Osteoblast (primary cell): ENCODE measurements at regions not wholly inside any gene's neighbourhood (a gene's known extent, or its start where the extent isn't known, plus 50 kb on each side); places are given as distances from the start of the nearest gene placed in this dataset.

Experiments used
- DNase-seq: peaks from one replicate; pipeline ENCODE4 v3.0.0; 2011; ENCODE audit warnings: low spot score, mixed read lengths; ENCODE audit not compliant: insufficient read length; ENCODE audit errors: missing footprints
- H2AFZ ChIP-seq: 2 replicates; pipeline ENCODE4 v1.6.0; 2011; ENCODE audit warnings: mild to moderate bottlenecking, low read length
- H3K27ac ChIP-seq: 2 replicates; pipeline ENCODE4 v1.5.1; 2011; ENCODE audit warnings: mild to moderate bottlenecking, low read depth, low read length, moderate library complexity
- H3K27me3 ChIP-seq: 2 replicates; pipeline ENCODE4 v1.6.0; 2012; ENCODE audit warnings: mild to moderate bottlenecking, control low read depth, inconsistent platforms, low read length, moderate library complexity; ENCODE audit not compliant: insufficient read depth
- H3K36me3 ChIP-seq: 2 replicates; pipeline ENCODE4 v1.5.1; 2011; ENCODE audit warnings: mild to moderate bottlenecking, low read length, control low read depth, moderate library complexity; ENCODE audit not compliant: insufficient read depth
- H3K4me1 ChIP-seq: 2 replicates; pipeline ENCODE4 v1.5.1; 2011; ENCODE audit warnings: mild to moderate bottlenecking, low read length, control low read depth, moderate library complexity; ENCODE audit not compliant: insufficient read depth
- H3K4me2 ChIP-seq: 2 replicates; pipeline ENCODE4 v1.6.0; 2011; ENCODE audit warnings: mild to moderate bottlenecking, low read length; ENCODE audit not compliant: insufficient read depth
- H3K4me3 ChIP-seq: fragments of 200-600 bp; sonication (generic); 3 replicates; pipeline ENCODE4 v1.5.1; 2012; ENCODE audit warnings: mild to moderate bottlenecking, low read length, inconsistent platforms; ENCODE audit not compliant: insufficient read depth
- H3K79me2 ChIP-seq: 2 replicates; pipeline ENCODE4 v1.6.0; 2012; ENCODE audit warnings: mild to moderate bottlenecking, low read length, control low read depth, inconsistent platforms; ENCODE audit not compliant: insufficient read depth
- H3K9me3 ChIP-seq: 2 replicates; pipeline ENCODE4 v1.5.1; 2011; ENCODE audit warnings: low read depth, low read length, control low read depth
- H4K20me1 ChIP-seq: 2 replicates; pipeline ENCODE4 v1.6.0; 2012; ENCODE audit warnings: mild to moderate bottlenecking, low read length, control low read depth; ENCODE audit not compliant: insufficient read depth
- TF ChIP-seq, protein P1 (sequence below): IDR thresholded peaks from 2 replicates; pipeline ENCODE4 v1.5.1; 2011; ENCODE audit warnings: mild to moderate bottlenecking, low read depth, low read length, moderate library complexity; ENCODE audit errors: extremely low read depth

DNA sequence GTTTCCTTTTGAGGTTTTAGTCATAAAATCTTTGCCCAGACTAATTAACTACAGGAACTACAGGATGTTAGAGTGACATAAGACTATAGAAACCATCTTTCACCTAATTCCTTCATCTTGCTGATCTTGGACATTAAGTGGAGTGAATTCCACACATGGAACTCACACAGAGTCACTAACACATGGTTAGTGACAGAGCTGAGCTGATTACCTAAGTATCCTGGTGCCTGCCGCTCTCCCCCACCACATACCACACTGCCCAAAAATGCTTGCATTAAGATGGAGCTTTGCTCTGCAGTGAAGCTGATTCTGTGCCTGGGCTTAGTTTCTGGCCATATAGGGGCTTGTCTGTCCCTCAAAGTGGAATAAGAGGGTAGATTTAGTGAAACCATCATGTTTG, 332.9 kb upstream of the NT5C1B start:
- Histone ChIP-seq H4K20me1 (no peaks in the 10 kb centered on the region), H3K9me3 (no peaks in the 10 kb centered on the region), H3K36me3 (no peaks in the 10 kb centered on the region), H3K27ac (no peak overlapping the region), H3K27me3 (no peaks in the 10 kb centered on the region), H3K4me3 (no peak overlapping the region), H3K4me2 (no peak overlapping the region), H3K4me1 (peaks cover 30% of the 10 kb centered on the region), H3K79me2 (no peaks in the 10 kb centered on the region), H2AFZ (peak overlapping the region; percentile 60)
- TF ChIP-seq, protein P1, sequence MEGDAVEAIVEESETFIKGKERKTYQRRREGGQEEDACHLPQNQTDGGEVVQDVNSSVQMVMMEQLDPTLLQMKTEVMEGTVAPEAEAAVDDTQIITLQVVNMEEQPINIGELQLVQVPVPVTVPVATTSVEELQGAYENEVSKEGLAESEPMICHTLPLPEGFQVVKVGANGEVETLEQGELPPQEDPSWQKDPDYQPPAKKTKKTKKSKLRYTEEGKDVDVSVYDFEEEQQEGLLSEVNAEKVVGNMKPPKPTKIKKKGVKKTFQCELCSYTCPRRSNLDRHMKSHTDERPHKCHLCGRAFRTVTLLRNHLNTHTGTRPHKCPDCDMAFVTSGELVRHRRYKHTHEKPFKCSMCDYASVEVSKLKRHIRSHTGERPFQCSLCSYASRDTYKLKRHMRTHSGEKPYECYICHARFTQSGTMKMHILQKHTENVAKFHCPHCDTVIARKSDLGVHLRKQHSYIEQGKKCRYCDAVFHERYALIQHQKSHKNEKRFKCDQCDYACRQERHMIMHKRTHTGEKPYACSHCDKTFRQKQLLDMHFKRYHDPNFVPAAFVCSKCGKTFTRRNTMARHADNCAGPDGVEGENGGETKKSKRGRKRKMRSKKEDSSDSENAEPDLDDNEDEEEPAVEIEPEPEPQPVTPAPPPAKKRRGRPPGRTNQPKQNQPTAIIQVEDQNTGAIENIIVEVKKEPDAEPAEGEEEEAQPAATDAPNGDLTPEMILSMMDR = no peak
- DNase-seq = no peak

DNA sequence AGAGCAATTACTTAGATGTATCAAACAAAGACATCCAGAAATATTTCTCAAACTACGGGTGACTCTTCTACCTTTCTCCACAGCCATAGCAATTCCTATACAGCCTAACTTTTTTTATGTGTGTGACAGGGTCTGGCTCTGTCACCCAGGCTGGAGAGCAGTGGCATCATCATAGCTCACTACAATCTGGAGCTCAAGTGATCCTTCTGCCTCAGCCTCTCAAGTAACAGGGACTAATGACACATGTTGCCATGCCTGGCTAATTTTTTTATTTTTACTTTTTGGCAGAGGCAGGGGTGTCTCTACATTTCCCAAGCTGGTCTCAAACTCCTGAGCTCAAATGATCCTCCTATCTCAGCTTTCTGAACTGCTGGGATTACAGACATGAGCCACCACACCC, 328.9 kb upstream of the NT5C1B start:
- no peaks in the 10 kb centered on the region for H3K9me3 ChIP-seq
- peaks cover 3% of the 10 kb centered on the region for H3K4me1 ChIP-seq
- H4K20me1 ChIP-seq = no peaks in the 10 kb centered on the region
- H3K79me2 ChIP-seq = no peaks in the 10 kb centered on the region
- H2AFZ ChIP-seq = no peak overlapping the region
- no peaks in the 10 kb centered on the region for H3K36me3 ChIP-seq
- no peak overlapping the region for H3K4me3 ChIP-seq
- TF ChIP-seq, protein P1 = no peak
- no peak overlapping the region for H3K27ac ChIP-seq
- no peak for DNase-seq
- H3K27me3 ChIP-seq = no peaks in the 10 kb centered on the region
- H3K4me2 ChIP-seq = no peak overlapping the region

DNA sequence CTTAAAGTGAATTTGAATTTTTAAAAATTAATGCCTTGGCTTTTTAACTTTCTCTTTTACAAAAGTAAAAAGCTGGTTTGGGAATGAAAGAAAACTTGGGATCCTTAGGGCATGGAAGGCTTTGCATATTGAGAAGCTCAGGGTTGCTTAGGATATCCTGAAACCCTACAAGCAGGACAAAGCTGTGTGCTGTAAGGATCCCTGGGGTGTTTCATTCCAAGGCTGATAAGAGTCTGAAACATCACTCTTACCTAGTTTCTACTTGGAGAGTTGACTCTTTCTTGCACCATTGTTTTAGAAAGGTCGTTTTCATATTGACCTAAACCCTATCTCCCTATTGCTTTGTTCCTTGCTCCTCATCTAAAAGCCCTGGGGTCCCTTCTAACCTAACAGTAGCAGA, 325.9 kb upstream of the NT5C1B start:
- no peak overlapping the region for H3K4me2 ChIP-seq
- H3K27ac ChIP-seq = no peak overlapping the region
- no peaks in the 10 kb centered on the region for H3K27me3 ChIP-seq
- H2AFZ ChIP-seq = no peak overlapping the region
- no peaks in the 10 kb centered on the region for H3K9me3 ChIP-seq
- no peak for DNase-seq
- H3K4me1 ChIP-seq = peaks cover 14% of the 10 kb centered on the region
- H3K79me2 ChIP-seq = no peaks in the 10 kb centered on the region
- TF ChIP-seq, protein P1 = no peak
- H3K36me3 ChIP-seq = no peaks in the 10 kb centered on the region
- H4K20me1 ChIP-seq = no peaks in the 10 kb centered on the region
- no peak overlapping the region for H3K4me3 ChIP-seq

DNA sequence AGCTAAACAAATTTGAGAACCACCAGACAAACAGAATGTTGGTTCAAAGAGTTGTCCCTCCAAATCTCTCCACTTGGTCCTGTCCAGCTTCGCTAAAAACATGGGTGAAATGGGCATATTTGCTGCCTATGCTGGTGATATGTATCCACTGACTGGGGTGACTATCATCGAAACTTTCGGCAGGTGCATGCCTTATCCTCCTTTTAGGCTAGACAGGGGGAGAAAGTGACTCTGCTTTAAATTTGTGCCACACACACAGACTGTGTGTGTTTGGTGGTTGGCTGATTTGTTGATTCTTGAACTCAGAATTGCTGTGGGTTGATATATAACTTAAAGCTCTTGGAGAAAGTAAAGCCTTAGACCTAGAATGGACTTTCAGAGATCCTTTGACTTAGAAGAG, 324.1 kb upstream of the NT5C1B start:
- no peak overlapping the region for H2AFZ ChIP-seq
- H3K9me3 ChIP-seq = no peaks in the 10 kb centered on the region
- peaks cover 14% of the 10 kb centered on the region for H3K4me1 ChIP-seq
- H3K4me3 ChIP-seq = no peak overlapping the region
- no peaks in the 10 kb centered on the region for H3K27me3 ChIP-seq
- TF ChIP-seq, protein P1 = no peak
- no peaks in the 10 kb centered on the region for H4K20me1 ChIP-seq
- H3K27ac ChIP-seq = no peak overlapping the region
- H3K36me3 ChIP-seq = no peaks in the 10 kb centered on the region
- no peaks in the 10 kb centered on the region for H3K79me2 ChIP-seq
- DNase-seq = no peak
- H3K4me2 ChIP-seq = no peak overlapping the region
